Keratinocyte (primary cell): ENCODE measurements at regions not wholly inside any gene's neighbourhood (a gene's known extent, or its start where the extent isn't known, plus 50 kb on each side); places are given as distances from the start of the nearest gene placed in this dataset.

Source experiments
- DNase-seq: peaks from one replicate; pipeline ENCODE4 v3.0.0-alpha.2; 2011; ENCODE audit warnings: low read depth, missing footprints, low spot score
- FAIRE-seq: peaks from 2 replicates; lab custom pipeline; 2011; peaks lifted over from hg19 to GRCh38; lab: Jason Lieb, UNC
- H2AFZ ChIP-seq: 2 replicates; pipeline ENCODE4 v1.6.0; 2012; ENCODE audit warnings: low read length, control low read depth, inconsistent platforms; ENCODE audit not compliant: control insufficient read depth
- H3K27ac ChIP-seq: 2 replicates; pipeline ENCODE4 v1.5.1; 2011; ENCODE audit warnings: low read length; ENCODE audit not compliant: control insufficient read depth, insufficient read depth
- H3K27me3 ChIP-seq: 3 replicates; pipeline ENCODE4 v1.6.0; 2011; ENCODE audit warnings: low read length; ENCODE audit not compliant: control insufficient read depth, insufficient read depth; ENCODE audit errors: extremely low read depth
- H3K36me3 ChIP-seq, 2 experiments: 2 replicates in 1 of 2; 3 replicates in 1 of 2; pipeline ENCODE4 v1.5.1; 2011; ENCODE audit warnings: low read length in 2 of 2, mild to moderate bottlenecking in 1 of 2; ENCODE audit not compliant: control insufficient read depth in 2 of 2, insufficient read depth in 2 of 2; ENCODE audit errors: extremely low read depth in 1 of 2
- H3K4me1 ChIP-seq: 3 replicates; pipeline ENCODE4 v1.5.1; 2011; ENCODE audit warnings: low read length; ENCODE audit not compliant: control insufficient read depth, insufficient read depth; ENCODE audit errors: extremely low read depth
- H3K4me2 ChIP-seq: 3 replicates; pipeline ENCODE4 v1.6.0; 2011; ENCODE audit warnings: low read depth, low read length; ENCODE audit not compliant: control insufficient read depth, insufficient read depth; ENCODE audit errors: extremely low read depth
- H3K4me3 ChIP-seq, 3 experiments: fragments of 200-600 bp in 1 of 3; sonication (generic) in 1 of 3; 2 replicates in 2 of 3; 3 replicates in 1 of 3; pipeline ENCODE4 v1.5.1; 2011 to 2016; ENCODE audit warnings: low read length in 3 of 3, mild to moderate bottlenecking in 3 of 3, control low read depth in 2 of 3, inconsistent platforms in 1 of 3, low read depth in 1 of 3, mixed read lengths in 1 of 3, mixed run types in 1 of 3, moderate library complexity in 1 of 3; ENCODE audit not compliant: control insufficient read depth in 2 of 3, insufficient read depth in 2 of 3; ENCODE audit errors: extremely low read depth in 1 of 3
- H3K79me2 ChIP-seq: 2 replicates; pipeline ENCODE4 v1.6.0; 2012; ENCODE audit warnings: low read length; ENCODE audit not compliant: control insufficient read depth, insufficient read depth
- H3K9ac ChIP-seq: 3 replicates; pipeline ENCODE4 v1.6.0; 2011; ENCODE audit warnings: low read length; ENCODE audit not compliant: control insufficient read depth, insufficient read depth; ENCODE audit errors: extremely low read depth
- H3K9me1 ChIP-seq: 3 replicates; pipeline ENCODE4 v1.6.0; 2011; ENCODE audit warnings: low read length; ENCODE audit not compliant: control insufficient read depth, insufficient read depth; ENCODE audit errors: extremely low read depth
- H3K9me3 ChIP-seq: 2 replicates; pipeline ENCODE4 v1.5.1; 2012; ENCODE audit warnings: low read depth, low read length; ENCODE audit not compliant: control insufficient read depth
- H4K20me1 ChIP-seq: 3 replicates; pipeline ENCODE4 v1.6.0; 2011; ENCODE audit warnings: low read length; ENCODE audit not compliant: control insufficient read depth, insufficient read depth; ENCODE audit errors: extremely low read depth
- CTCF ChIP-seq, 3 experiments: IDR thresholded peaks in 1 of 3; conservative IDR thresholded peaks in 1 of 3; optimal IDR thresholded peaks in 1 of 3; 2 replicates in 2 of 3; 3 replicates in 1 of 3; pipeline versions ENCODE3 to v1.5.1; 2011; ENCODE audit warnings: low read length in 3 of 3, mild to moderate bottlenecking in 3 of 3, moderate library complexity in 2 of 3, control low read depth in 1 of 3, inconsistent platforms in 1 of 3; ENCODE audit not compliant: insufficient read depth in 2 of 3; ENCODE audit errors: extremely low read depth in 1 of 3
- EZH2 ChIP-seq: IDR thresholded peaks from one replicate; pipeline ENCODE4 v1.6.1; 2012; ENCODE audit warnings: inconsistent platforms, mild to moderate bottlenecking, low read length, moderate library complexity
- dilution Hi-C: fragments of 300-500 bp; cut with MboI; formaldehyde crosslinking; loops from one replicate; pipeline ENCODE4 v1.7.0; 2020; ENCODE audit warnings: low sequenced_read_pairs; ENCODE audit not compliant: extremely low pct_ligation_motif_present

DNA sequence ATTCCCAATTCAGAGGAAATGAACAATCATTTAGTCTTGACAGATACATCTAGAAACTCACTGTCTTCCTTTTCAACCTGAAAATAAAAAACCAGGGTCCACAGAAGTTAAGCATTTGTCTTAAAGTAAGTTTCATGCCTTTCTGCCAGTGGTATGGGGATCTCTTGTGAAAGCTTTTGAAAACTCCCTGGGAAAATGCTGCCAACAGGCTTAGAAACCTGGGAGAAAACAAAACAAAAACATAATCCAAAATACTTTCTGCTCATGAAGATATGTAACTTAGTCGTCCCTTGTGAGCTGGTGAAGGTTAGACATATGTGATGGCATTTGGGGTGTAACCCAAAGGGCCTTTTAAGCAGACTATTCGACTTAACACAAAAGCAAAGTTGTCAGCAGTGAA is 66.4 kb upstream of the ZNF438 start:
- H3K27me3 ChIP-seq: no peaks in the 10 kb centered on the region
- dilution Hi-C loops: no loop called here
- H3K79me2 ChIP-seq: no peaks in the 10 kb centered on the region
- no peak for DNase-seq
- FAIRE-seq: no peak
- no peak overlapping the region for H3K4me3 ChIP-seq
- H3K9ac ChIP-seq: no peak overlapping the region
- TF ChIP-seq EZH2 (no peak), CTCF (optimal IDR thresholded peaks at IDR 0.05 in 1 of 3, IDR thresholded peaks at IDR 0.05 in 1 of 3, conservative IDR thresholded peaks at IDR 0.05 in 1 of 3; ENCODE audit: extremely low read depth in 1 of 3, insufficient read depth in 2 of 3, low read length in 3 of 3) (no peak)
- no peaks in the 10 kb centered on the region for H3K36me3 ChIP-seq
- H3K4me2 ChIP-seq: no peak overlapping the region
- H2AFZ ChIP-seq: no peak overlapping the region
- no peak overlapping the region for H3K27ac ChIP-seq
- peaks cover 28% of the 10 kb centered on the region for H3K4me1 ChIP-seq
- H3K9me3 ChIP-seq: no peaks in the 10 kb centered on the region
- H4K20me1 ChIP-seq: no peaks in the 10 kb centered on the region
- H3K9me1 ChIP-seq: no peaks in the 10 kb centered on the region

DNA sequence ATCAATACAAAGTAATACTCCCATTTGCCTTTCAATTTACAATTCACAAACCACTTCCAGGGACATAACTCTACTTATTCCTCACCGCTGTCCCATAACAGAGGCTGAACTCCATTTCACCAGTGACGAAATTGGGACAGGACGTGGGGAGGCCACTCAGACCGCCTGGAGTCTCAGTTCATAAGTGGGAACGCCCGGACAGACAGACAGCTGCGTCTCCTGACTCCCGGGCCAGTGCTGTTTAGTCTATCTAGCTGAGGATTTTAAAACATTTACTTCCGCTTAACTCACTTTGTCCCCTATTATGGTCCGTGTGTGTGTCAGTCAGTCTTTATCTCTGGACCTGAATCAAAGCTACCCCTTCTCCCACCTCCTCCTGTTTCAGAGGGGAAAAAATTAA is 67.4 kb upstream of the ZNF438 start:
- Histone ChIP-seq H3K9ac (no peak overlapping the region), H3K36me3 (no peaks in the 10 kb centered on the region), H3K27me3 (no peaks in the 10 kb centered on the region), H3K9me3 (no peaks in the 10 kb centered on the region), H3K4me2 (peak overlapping the region; percentile 29), H3K27ac (no peak overlapping the region), H3K9me1 (no peaks in the 10 kb centered on the region), H4K20me1 (no peaks in the 10 kb centered on the region), H3K4me1 (peaks cover 28% of the 10 kb centered on the region), H2AFZ (no peak overlapping the region), H3K79me2 (no peaks in the 10 kb centered on the region), H3K4me3 (no peak overlapping the region)
- dilution Hi-C loops: no loop called here
- FAIRE-seq (no peak), DNase-seq (no peak)
- TF ChIP-seq CTCF (optimal IDR thresholded peaks at IDR 0.05 in 1 of 3, IDR thresholded peaks at IDR 0.05 in 1 of 3, conservative IDR thresholded peaks at IDR 0.05 in 1 of 3; ENCODE audit: extremely low read depth in 1 of 3, insufficient read depth in 2 of 3, low read length in 3 of 3) (no peak), EZH2 (no peak)
